GM03348 (cell line): ENCODE measurements at regions not wholly inside any gene's neighbourhood (a gene's known extent, or its start where the extent isn't known, plus 50 kb on each side); places are given as distances from the start of the nearest gene placed in this dataset.

Experiments
- DNase-seq: peaks from one replicate; pipeline ENCODE4 v3.0.0; 2012; ENCODE audit warnings: low spot score

DNA sequence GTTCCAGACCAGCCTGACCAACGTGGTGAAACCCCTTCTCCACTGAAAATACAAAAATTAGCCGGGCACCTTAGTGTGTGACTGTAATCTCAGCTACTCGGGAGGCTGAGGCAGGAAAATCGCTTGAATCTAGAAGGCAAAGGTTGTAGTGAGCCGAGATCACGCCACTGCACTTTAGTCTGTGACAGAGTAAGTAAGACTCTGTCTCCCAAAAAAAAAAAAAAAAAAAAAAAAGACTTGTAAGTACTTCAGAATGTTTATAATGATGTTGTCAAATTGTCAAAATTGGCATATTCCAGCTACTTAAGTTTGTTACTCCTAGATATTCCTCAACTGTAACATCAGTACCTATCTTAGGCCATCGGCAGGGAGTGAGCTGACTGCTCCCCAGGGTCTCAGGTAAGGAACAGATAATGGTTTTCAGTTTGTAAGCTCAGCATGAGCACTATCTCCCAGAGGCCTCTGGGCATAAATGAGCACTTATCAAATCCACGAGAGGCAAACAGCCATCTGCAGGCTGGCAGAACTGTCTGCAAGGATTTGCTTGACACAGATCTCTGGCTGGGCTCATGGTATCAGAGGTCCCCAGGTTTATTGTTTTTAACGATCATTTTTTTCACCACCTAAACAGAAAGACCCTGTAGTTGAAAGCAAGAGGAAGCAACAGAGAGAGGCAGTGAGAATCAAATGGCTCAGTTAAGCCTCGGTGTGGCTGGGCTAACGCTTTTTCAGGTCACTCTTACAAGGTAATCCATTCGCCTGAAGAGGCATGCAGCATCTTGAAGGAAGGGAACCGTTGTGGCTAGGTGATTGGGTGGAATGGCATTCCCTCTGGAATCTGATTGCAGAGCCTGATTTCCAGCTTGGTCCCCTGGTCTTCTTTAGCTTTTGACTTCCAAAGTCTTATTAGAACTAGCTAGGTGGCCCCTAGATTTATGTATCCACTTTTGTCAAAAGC is 115.9 kb downstream of the LY86 start:
- no peak for DNase-seq

DNA sequence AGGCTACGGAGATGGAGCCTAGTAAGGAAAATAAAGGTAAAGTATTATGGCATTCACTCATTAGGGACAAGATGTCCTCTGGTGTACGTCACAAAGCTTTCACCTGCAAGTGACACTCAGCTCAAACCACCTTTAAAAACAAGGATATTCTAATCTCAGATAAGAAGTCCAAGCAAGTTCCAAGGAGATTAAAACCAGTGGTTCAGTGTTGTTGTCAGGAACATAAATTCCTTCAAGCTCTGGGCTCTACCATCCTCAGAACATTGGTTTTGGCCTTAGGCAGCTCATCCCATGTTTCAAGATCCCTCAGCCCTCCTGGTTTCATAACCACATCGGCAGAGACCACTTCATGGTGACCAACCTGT is 116.5 kb downstream of the LY86 start:
- no peak for DNase-seq

DNA sequence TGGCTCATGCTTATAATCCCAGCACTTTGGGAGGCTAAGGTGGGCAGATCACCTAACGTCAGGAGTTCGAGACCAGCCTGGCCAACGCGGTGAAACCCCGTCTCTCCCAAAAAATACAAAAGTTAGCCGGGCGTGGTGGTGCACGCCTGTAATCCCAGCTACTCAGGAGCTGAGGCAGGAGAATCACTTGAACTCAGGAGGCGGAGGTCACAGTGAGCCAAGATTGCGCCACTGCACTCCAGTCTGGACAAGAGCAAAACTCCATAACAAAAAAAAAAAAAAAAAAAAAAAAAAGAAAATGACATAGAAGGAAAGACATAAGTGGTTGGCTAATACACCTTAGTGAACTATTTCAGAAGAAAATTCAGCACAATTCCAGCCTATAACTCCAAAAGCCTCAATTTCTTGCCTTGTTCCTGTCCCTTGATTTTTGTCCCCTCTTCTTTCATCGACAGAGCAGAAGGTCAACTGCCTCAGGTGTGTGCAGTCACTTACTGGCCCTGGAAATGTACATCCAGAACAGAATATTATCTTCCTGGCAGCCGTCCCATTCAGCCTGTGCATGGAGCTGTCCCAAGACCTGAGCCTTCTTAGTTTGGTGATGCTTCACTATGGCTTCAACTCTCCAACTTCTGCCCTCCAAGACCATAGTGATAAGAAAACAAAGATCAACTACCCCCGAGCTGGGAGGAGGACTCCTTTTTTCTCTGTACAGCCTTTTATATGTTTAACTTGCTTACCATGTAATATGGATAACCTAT is 117.6 kb downstream of the LY86 start:
- no peak for DNase-seq

DNA sequence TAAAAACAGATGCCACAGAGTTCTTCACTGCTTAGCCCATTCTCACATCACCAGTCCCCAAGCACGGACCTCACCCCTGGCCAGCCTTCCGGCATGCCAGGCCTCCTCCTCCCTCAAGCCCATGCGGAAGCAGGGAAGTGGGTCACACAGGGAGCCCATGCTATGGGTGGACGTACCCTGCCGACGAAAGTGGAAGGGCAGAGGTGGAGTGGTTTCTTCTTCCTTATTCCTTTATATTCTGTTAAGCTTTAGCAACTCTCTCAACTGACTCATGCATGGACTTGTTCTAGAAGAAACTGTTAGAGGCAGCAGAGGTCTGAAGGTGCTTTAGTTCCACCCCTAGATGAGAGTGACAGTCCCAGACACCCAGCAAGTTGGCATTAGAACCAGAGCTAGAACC is 118.6 kb downstream of the LY86 start:
- no peak for DNase-seq

DNA sequence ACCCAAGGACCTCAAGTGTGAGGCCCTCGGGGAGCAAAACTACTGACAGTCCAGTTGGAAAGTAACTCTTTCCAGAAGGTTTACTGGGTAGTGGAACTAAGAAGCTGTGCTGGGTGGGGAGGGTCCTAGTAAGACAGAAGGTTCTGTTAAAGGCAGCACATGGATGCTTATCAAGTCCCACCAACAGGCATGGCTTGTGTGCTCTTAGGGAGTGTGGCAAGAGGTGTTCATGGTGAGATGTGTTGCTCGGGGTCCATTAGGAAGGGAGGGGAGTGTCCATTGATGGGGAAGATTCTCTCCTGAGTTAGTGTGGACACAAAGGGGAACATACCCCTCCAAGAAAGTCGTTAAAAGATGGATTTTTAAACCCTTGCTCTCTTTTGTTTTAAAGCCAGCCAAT is 120.6 kb downstream of the LY86 start:
- DNase-seq = no peak

DNA sequence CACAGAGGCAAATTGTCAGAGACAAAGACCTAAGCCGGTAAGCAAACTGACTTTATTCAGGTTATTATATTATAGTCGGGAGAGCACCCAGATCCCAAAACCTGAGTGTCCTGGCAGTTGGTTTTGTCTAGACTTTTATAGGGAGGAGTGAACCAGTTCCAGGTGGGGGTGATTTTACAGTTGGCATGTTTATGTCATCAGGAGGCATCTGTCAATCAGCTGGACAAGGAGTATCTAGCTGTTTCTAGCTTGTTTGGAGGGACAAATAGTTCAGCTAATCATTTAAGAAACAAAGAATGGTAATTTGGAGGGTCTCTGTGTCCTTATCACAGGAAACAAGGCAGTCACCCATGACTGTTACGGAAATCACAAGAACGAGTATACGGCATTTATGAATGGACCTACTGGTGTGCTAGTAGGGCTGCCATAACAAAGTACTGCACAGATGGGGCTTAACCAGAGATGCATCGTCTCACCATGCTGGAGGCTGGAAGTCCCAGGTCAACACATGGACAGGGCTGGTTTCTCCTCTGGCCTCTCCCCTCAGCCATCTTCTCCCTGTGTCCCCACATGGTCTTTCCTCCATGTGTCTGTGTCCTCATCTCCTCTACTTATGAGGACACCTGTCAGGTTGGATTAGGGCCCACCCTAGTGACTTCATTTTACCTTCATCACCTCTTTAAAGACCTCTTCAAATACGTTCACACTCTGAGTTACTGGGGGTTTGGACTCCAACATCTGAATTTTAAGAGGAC is 122.7 kb downstream of the LY86 start:
- no peak for DNase-seq

DNA sequence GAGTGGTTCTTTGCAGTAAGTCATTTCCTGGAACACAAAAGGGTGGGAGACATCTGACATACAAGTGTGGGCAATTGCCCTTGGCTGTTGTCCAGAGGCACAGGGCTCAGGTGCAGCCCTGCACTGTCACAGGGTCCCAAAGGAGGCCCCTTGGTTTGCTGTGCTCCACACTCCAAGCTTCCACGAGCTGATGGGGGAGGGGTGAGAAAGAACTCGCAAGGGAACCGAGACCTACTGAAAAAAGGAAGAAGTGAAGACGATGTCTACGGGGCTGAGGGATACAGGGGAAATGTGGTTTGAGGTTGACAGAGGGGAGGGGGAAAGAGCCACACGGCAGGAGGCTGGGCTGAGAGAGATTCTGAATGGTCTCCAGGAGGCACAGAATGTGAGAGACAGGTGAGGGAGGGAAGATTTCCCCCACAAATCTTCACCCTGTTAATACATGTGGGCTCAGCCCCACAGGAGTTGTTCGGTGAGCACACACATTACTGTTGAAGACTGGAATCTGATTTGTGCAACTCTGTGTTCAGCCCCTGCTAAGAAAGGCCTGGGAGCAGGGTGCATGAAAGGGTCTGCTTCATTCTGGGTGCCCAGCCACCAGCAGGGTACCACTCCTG is 123.4 kb downstream of the LY86 start:
- no peak for DNase-seq

DNA sequence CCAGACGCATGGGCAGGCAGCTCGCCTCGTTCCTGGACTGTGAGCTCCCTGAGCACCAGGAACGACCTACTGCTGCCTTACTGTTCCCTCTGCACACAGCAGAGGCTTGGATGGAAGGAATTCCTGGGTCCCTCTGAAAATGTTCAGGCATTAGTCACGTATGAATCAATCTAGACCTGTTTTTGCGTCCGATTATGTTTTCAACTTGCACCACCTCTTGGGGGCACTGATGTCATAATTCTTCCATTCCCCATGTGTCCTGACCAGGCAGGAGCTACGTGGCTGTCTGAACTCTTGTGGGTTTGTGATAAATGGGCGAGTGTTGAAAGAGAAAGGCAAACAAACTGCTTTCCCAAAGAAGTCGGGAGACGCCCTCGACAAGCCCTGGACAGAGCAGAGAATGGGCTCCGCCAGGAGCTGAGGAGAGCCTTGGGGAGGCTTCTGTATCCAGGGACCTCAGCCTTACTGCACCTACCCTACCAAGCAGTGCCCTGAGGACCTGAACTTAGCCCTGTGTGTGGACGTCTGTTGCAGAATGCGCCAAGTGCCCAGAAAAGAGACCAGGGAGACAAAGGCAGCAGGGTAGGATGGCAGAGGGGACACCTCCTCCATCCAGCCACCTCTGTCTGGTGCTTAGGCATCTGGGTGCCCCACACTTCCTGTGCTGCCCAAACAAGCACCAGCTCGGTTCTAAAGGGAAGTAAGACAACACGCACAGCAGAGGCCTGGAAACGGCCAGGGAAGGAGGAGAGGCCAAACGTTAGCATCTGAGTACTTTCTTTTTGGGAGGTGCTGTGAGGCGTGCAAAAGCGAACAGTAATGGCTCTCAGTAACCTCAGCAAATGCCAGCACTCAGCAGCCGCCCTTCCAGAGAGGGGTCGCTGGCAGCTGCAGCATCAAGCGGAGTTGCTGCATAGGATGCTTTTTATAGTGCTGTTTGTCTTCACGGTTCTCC is 124.2 kb downstream of the LY86 start:
- DNase-seq = peak; percentile 89

DNA sequence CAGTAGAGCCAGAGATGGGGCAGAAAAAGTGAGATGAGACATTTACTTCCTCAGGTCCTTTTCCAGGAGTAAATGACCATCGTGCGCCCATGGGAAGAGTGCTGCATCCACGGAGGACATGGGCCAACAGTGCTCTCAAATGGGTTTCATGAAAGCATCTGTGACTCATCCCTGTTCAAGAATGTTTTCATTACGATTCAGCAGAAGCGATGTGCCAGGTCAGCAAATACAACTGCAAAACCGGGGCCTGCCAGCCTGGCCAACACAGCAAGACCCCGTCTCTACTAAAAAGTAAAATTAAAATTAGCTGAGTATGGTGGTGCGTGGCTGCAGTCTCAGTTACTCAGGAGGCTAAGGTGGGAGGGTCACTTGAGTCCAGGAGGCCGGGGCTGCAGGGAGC is 125.1 kb downstream of the LY86 start:
- DNase-seq = peak; percentile 86

DNA sequence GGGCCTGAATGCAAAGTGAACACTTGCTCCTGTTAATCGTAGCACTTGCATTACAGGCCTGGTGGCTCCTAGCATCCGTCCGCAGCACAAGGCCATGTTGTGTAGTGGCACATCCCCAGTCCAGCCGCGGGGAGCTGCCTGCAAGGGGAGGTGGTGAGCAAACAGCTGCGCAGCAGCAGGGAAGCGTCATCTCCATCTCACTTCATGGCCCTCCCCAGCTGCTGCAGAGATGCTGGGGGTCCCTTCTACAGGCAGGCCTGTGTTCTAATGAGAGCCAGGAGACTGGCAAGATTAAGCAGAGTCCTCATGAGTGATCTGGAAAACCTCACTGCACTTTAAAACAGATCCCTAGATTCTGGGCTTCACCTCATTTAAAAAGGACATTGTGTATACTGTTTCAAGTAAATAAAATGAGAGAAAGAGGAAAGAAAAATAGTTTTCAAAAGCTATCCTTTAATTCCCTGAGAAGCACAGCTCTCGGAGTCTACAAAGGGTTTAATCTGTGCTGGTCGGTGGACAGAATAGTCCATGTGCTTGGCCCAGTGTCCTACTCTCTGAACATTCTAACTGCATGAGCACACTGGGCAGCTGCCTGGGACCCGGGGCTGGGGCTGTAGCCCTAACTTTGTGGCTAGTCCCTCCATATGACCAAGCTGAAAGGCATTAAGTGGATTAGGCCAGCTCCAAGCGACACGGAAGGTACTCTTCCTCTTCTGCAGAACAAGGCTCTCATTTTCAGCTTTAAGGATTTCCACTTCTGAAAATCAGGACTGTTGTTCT is 125.8 kb downstream of the LY86 start:
- DNase-seq = no peak

DNA sequence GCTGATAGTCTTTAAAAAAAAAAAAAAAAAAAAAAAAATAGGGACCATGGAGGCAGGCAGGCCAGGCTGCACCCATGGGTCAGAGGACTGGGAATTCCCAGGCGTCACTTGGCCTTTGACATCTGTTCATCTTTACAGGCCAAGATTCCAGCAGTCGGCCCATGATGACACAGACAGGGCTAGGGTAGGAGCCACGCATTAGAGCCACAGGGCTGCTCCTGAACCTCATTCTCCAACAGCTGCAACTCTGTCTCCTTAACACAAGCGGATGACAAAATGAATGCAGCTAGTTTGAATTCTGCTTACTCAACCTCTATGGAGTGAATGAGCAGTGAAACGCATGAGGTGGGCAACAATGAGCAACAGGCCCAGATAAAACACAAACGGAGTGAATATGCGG is 126.4 kb downstream of the LY86 start:
- no peak for DNase-seq

DNA sequence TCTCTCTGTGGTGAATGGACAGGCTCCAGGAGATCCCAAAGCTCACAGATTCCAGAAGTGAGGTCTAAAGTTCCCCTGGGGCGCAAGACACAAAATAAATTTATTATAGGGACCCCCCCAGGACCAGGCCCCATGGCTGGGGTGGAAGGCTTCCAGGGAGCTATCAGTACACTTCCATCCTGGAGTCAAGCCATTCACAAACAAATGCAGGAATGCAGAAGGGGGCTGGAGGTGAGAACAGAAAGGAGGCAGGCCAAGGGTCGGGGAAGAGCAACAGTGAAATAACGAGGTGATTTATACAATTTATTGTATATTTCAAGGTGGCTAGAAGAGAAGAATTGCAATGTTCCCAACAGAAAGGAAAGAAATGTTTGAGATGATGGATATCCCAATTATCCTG is 126.9 kb downstream of the LY86 start:
- no peak for DNase-seq

DNA sequence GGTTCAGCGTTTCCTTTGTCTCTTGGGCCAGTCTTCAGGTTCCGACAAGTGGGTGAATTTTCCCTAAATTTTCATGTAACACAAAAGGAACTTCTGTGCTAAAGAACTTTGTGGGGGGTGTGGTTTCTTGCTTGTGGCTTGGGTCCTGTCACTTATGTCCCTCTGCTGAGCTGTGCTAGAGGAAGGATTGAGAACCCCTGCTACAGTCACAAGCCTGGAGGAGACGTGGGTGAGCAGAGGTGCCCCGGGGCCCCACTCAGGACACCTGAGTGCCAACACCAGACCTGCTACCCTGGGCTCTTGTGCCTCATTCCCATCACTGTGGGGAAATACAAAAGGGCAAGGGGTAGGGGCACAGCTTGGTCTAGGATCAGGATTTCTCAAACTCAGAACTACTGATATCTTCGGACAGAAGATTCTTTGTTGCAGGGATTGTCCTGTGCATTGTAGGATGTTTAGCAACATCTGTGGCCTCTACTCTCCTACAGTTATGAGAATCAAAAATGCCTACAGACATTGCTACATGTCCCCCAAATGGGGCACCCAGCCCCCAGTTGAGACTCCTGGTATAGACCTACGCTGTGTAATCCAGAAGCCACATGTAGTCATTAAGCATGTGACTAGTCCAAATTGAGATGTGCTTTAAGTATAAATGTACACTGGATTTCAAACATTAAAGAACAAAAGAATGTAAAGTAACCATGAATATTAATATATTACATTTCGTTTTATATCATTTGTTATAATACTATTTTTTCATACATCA is 128.7 kb downstream of the LY86 start:
- DNase-seq = no peak

DNA sequence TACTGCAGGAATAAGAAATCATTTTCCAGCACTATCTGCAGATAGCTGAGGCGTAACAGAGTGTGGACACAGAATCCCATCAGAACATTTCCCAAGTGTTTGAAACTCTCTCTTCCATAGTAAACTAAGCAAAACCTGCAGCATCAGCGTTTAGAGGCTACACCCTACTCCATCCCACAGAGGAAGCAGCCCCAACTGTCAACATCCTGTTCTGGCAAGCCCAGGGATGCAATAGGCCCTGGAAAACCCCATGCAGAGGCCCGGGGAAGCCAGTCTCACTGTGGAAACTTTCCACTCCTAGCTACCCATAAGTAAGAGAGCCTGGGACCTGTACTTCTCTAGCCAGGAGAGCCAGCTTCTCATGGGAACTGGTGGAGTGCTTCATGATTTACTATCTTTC is 129.4 kb downstream of the LY86 start:
- no peak for DNase-seq

DNA sequence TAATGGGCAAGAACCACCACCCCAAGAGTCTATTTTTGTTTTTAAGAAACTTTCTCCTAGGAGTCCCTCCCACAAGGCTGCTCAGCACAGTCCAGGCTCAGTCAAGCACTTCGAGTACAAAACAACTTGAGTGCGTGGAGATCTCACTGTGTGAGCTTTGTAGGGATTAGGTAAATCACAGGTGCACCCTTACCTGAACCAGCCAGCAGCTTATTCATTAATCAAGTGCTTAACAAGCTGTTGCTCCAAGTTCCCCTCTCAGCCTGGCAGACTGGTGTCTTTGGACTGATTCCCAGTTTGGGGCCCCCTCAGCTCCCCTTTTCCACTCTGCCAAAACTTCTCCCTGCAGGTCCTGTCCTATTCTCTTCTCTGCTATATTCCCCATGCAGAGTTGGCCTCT is 133.1 kb downstream of the LY86 start:
- no peak for DNase-seq

DNA sequence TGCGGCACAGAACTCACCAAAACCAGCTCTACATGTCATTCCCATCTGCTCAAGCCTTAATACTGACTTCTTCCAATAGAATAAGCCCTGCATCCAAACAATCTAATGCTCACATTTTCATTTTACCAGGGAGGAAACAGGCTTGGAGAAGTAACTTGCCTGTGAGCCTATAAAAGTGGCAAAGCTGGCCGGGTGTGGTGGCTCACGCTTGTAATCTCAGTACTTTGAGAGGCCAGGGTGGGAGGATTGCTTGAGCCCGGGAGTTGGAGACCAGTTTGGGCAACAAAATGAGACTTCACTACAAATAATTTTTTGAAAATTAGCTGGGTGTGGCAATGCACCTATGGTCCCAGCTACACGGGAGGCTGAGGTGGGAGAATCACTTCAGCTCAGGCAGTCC is 133.7 kb downstream of the LY86 start:
- DNase-seq = no peak

DNA sequence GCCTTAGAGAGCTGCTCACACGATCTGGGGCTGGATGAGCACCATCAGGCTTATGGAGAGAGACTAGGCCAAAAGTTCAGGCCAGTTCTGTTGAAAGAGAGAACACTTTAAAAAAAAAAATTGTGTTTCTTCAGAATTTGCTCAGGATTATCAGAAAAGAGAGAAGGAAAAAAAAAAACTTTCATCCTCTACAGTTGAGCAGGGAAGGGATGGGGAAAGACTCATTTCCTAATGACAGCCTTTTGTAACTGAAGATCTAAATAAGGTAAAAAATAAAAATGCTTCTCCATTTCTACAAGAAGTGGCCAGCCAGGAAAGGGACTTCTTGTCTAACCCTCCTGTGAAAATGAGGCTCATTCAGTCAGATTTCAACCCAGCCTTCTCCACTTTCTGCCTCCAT is 134.8 kb downstream of the LY86 start:
- no peak for DNase-seq

DNA sequence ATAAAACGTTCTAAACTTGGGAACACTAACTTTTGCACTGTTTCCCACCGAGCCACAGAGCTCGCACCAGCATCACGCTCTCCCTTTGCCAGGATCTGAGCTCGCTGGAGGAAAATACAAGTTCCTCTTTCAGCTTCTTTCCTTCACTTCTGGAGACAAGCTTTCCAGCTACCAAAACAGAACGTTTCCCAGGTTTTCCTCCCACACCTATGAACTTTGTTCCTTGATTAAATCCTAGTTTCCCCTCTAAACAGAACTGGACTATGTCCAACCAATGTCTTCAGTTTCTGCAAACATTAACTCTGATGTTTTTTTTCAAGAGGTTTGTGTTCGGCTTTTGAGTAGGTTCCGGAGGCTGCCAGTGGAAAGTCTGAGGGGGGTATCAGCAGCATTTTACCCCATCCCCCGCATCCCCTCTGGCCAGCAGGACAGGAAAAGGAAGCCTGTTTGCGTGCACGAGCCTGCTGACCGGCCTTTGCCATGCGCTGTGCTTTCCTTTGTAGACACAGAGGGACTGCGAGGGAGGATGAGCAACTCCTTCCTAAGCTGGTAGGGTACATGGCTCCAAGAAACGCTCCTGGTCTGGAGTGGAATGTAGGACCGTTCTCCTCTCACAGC is 135.5 kb downstream of the LY86 start:
- peak; percentile 73 for DNase-seq
